Suprapubic skin (tissue), 4 donors: ENCODE measurements at regions not wholly inside any gene's neighbourhood (a gene's known extent, or its start where the extent isn't known, plus 50 kb on each side); places are given as distances from the start of the nearest gene placed in this dataset.

Experiments used
- DNase-seq, 2 donors: peaks; one replicate each; pipeline ENCODE4 v3.0.0-alpha.2; 2019; ENCODE audit warnings: low spot score in 2 of 2
- H3K27ac ChIP-seq: fragments of 200-600 bp; sonication (generic); one replicate; pipeline ENCODE4 v1.5.1; 2019
- H3K27me3 ChIP-seq: fragments of 200-600 bp; sonication (generic); one replicate; pipeline ENCODE4 v1.5.1; 2019
- H3K36me3 ChIP-seq: fragments of 200-600 bp; sonication (generic); one replicate; pipeline ENCODE4 v1.5.1; 2019
- H3K4me1 ChIP-seq: fragments of 200-600 bp; sonication (generic); one replicate; pipeline ENCODE4 v1.5.1; 2019
- H3K4me3 ChIP-seq: fragments of 200-600 bp; sonication (generic); one replicate; pipeline ENCODE4 v1.5.1; 2019; ENCODE audit warnings: mild to moderate bottlenecking
- H3K9me3 ChIP-seq: fragments of 200-600 bp; sonication (generic); one replicate; pipeline ENCODE4 v1.5.1; 2019
- EP300 ChIP-seq: sonication (generic); formaldehyde crosslinking; IDR thresholded peaks from one replicate; pipeline ENCODE4 v1.6.1; 2017; ENCODE audit warnings: antibody characterized with exemption
- POLR2A ChIP-seq, 2 donors: fragments of 450-650 bp; IDR thresholded peaks; one replicate each; pipeline ENCODE4 v1.6.1; 2017; ENCODE audit warnings: antibody characterized with exemption in 2 of 2, mild to moderate bottlenecking in 2 of 2, moderate library complexity in 2 of 2
- POLR2AphosphoS5 ChIP-seq, 3 donors: sonication (generic); formaldehyde crosslinking; IDR thresholded peaks; one replicate each; pipeline ENCODE4 v1.6.1; 2017; ENCODE audit warnings: antibody characterized with exemption in 3 of 3
- WGBS: methylation state at CpG from one replicate; pipeline ENCODE4 v1.1.5; 2018; 5-methylcytosine and 5-hydroxymethylcytosine counted together
- TF ChIP-seq, protein P1 (sequence below), 2 donors: fragments of 200-600 bp in 1 of 2; fragments of 450-650 bp in 1 of 2; sonication (generic) in 1 of 2; IDR thresholded peaks; one replicate each; pipeline ENCODE4 v1.5.1; 2016 to 2019; ENCODE audit warnings: antibody characterized with exemption in 2 of 2, mild to moderate bottlenecking in 1 of 2, moderate library complexity in 1 of 2

DNA sequence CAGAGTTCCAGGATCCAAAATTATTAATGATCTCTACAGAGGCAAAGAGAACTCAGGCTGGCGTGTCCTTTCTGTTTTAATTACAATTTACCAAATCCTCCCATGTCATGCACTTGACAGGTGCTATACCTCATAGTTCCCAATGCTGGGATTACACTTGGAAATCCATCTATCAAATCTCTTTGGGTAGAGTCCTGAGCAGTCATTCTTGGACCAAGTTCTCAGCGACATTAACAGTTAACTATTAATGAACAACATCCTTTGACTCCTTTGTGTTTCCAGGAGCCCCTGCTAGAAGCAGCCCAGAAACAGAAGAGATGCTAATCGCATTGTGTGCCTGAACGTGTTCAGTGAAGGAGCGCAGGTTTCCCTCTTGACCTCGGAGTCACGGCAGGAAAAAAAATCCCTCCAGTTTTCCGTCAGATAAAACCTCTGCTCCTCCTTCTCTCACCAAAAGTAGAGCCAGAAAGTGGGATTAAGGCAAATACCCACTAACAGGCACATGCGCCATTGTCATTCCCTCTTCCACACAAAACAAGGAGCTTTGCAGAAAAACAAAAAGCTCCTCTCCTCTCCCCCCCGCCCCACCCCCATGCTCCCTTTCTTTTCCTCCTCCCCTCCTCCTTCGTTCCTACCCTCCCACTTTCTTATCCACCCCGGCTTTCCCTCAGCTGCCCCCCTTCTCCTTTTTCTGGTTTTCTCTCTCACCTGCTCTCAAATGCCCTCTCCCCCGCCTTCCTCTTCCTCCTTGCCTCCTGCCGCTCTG lies 224.7 kb downstream of the ZIC5 start:
- WGBS: 63% methylated on average over 14 of the region's 14 CpGs
- H3K36me3 ChIP-seq: no peaks in the 10 kb centered on the region
- no peak overlapping the region for H3K27ac ChIP-seq
- DNase-seq: no peak
- no peaks in the 10 kb centered on the region for H3K9me3 ChIP-seq
- H3K4me3 ChIP-seq: no peak overlapping the region
- TF ChIP-seq POLR2AphosphoS5 (IDR thresholded peaks at IDR 0.05): no peak
- TF ChIP-seq, protein P1, sequence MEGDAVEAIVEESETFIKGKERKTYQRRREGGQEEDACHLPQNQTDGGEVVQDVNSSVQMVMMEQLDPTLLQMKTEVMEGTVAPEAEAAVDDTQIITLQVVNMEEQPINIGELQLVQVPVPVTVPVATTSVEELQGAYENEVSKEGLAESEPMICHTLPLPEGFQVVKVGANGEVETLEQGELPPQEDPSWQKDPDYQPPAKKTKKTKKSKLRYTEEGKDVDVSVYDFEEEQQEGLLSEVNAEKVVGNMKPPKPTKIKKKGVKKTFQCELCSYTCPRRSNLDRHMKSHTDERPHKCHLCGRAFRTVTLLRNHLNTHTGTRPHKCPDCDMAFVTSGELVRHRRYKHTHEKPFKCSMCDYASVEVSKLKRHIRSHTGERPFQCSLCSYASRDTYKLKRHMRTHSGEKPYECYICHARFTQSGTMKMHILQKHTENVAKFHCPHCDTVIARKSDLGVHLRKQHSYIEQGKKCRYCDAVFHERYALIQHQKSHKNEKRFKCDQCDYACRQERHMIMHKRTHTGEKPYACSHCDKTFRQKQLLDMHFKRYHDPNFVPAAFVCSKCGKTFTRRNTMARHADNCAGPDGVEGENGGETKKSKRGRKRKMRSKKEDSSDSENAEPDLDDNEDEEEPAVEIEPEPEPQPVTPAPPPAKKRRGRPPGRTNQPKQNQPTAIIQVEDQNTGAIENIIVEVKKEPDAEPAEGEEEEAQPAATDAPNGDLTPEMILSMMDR (IDR thresholded peaks at IDR 0.05): no peak
- TF ChIP-seq POLR2A (IDR thresholded peaks at IDR 0.05): no peak
- no peak for TF ChIP-seq EP300
- no peaks in the 10 kb centered on the region for H3K4me1 ChIP-seq
- no peaks in the 10 kb centered on the region for H3K27me3 ChIP-seq

DNA sequence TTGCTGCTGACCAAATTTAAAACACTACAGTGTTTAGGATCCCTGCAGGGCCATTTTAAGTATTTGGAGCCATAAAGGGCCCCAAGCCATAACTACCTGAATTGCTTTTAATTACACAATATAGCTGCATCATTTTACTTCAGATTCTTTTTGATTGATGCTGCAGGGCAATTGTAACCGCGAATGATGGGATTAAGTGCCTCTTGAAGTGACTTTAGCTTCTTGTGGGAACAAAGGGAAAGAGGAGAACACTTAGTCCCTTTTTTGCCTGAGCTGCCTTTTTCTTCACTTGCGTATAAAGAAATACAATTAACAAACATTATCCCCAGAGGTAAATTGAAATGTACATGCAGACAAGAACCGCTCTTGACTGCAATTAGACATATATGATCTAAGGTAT lies 228.5 kb downstream of the ZIC5 start:
- TF ChIP-seq POLR2A (IDR thresholded peaks at IDR 0.05) (no peak), POLR2AphosphoS5 (IDR thresholded peaks at IDR 0.05) (no peak), EP300 (no peak)
- TF ChIP-seq, protein P1 (IDR thresholded peaks at IDR 0.05): no peak
- H3K4me1 ChIP-seq: no peaks in the 10 kb centered on the region
- no peaks in the 10 kb centered on the region for H3K27me3 ChIP-seq
- H3K36me3 ChIP-seq: no peaks in the 10 kb centered on the region
- H3K9me3 ChIP-seq: no peaks in the 10 kb centered on the region
- WGBS: 89% methylated on average over 4 of the region's 4 CpGs
- DNase-seq: no peak
- H3K27ac ChIP-seq: no peak overlapping the region
- H3K4me3 ChIP-seq: no peak overlapping the region

DNA sequence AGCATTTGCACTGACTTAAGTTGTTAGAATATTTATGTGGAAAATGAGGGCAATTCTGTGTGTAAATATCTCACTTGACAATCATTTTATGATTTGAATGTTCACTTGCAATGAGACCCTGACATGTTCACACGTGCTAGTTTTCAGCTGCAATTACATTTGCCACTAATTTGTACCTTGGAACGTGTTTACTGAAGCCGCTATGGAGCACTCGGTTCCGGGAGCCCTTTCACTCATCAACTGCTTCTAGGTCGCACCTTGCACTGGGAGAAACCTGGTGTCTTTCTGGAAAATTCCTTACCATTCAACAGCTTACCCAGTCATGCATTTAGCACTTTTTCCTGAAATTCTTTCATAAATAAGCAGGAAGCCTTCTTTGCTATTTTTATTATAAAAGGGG lies 229.6 kb downstream of the ZIC5 start:
- no peaks in the 10 kb centered on the region for H3K27me3 ChIP-seq
- H3K27ac ChIP-seq: no peak overlapping the region
- H3K9me3 ChIP-seq: no peaks in the 10 kb centered on the region
- H3K4me1 ChIP-seq: no peaks in the 10 kb centered on the region
- no peak overlapping the region for H3K4me3 ChIP-seq
- no peaks in the 10 kb centered on the region for H3K36me3 ChIP-seq
- 48% methylated on average over 6 of the region's 6 CpGs for WGBS
- DNase-seq: no peak
- TF ChIP-seq POLR2AphosphoS5 (IDR thresholded peaks at IDR 0.05): no peak
- TF ChIP-seq POLR2A (IDR thresholded peaks at IDR 0.05): no peak
- TF ChIP-seq, protein P1 (IDR thresholded peaks at IDR 0.05): no peak
- TF ChIP-seq EP300: no peak

DNA sequence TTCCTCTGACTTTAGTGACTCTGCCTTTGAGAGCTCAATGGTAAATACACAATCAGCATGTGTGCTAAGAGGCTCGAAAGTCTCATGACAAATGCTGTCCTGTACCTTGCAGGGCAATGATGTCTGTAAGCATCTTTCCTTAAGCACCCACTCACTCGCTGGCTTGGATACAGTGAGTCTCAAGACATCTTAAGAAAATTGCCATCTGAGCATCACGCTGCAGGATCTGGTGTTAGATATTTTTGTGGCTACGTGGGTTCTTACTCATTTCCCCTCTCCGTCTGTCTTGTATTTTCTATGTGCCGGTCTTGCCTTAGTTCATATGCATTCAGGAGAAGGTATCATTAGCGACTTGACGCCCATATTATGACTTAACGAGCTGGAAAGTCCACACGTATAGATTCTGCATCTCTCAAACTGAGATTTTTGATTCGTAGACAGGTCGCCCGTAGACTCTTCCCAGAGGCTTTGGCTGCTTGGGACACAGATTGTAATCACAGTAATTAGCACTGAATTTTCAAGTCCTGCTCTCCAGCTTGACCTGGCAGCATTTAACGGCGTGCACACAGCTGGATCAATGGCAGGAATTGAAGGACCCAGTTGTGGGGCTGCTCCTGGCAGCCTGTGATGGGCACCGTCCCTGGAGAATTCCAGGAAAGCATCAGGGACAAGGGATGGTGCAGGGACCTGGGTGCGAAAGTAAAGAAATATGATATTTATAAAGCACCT lies 231.2 kb downstream of the ZIC5 start:
- Histone ChIP-seq H3K4me1 (no peaks in the 10 kb centered on the region), H3K4me3 (no peak overlapping the region), H3K27ac (no peak overlapping the region), H3K27me3 (no peaks in the 10 kb centered on the region), H3K9me3 (no peaks in the 10 kb centered on the region), H3K36me3 (no peaks in the 10 kb centered on the region)
- no peak for DNase-seq
- WGBS: 76% methylated on average over 17 of the region's 17 CpGs
- TF ChIP-seq, protein P1 (IDR thresholded peaks at IDR 0.05): no peak
- TF ChIP-seq POLR2AphosphoS5 (IDR thresholded peaks at IDR 0.05): no peak
- no peak for TF ChIP-seq EP300
- no peak for TF ChIP-seq POLR2A (IDR thresholded peaks at IDR 0.05)

DNA sequence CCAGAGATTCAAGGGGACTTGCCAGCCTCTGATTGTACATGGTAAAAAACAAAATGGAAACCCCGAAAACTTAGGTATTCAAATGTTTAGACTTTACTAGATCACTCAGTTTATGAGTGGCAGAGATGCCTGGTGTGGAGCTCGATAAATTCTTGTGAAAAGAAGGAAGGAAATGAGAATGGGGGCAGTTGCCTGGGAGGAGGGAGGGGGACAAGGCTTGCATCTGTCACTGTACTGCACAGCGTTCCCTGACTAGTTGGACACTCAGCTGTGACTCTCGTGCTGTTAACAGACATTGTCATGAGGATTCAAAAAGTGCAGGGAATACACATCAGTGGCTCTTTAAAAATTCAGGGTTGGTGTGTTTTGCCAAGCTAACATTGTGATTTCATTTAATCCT lies 232.9 kb downstream of the ZIC5 start:
- Histone ChIP-seq H3K27me3 (no peaks in the 10 kb centered on the region), H3K4me1 (no peaks in the 10 kb centered on the region), H3K36me3 (no peaks in the 10 kb centered on the region), H3K9me3 (no peaks in the 10 kb centered on the region), H3K4me3 (no peak overlapping the region), H3K27ac (no peak overlapping the region)
- 81% methylated on average over 4 of the region's 4 CpGs for WGBS
- no peak for TF ChIP-seq POLR2A (IDR thresholded peaks at IDR 0.05)
- TF ChIP-seq POLR2AphosphoS5 (IDR thresholded peaks at IDR 0.05): no peak
- DNase-seq: no peak
